Inferior parietal cortex (tissue), 1 donor: ENCODE measurements at regions not wholly inside any gene's neighbourhood (a gene's known extent, or its start where the extent isn't known, plus 50 kb on each side); places are given as distances from the start of the nearest gene placed in this dataset.

Source experiments
- DNase-seq: peaks from one replicate; pipeline ENCODE4 v3.0.0-alpha.2; 2016; ENCODE audit errors: extremely low spot score

DNA sequence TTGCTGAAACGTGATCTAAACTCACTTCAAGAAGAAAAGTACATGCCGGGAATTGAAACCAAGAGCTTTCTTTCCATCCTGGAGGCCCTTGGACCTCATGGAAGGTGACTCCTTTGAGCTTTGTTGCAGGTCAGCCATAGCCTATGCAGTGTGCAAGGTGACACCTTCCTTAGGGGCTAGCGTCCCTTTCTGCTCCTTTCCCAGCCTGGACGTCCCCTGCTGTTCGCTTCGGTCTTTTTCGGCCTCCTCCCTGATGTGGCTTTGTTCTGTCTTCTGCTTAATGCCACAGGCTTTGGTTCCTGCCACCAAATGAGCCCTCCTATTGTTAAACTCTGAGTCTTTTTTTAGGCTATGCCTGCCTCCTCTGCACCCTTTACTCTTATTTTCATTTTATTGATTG, 308.8 kb downstream of the BRINP2 start:
- DNase-seq: no peak

DNA sequence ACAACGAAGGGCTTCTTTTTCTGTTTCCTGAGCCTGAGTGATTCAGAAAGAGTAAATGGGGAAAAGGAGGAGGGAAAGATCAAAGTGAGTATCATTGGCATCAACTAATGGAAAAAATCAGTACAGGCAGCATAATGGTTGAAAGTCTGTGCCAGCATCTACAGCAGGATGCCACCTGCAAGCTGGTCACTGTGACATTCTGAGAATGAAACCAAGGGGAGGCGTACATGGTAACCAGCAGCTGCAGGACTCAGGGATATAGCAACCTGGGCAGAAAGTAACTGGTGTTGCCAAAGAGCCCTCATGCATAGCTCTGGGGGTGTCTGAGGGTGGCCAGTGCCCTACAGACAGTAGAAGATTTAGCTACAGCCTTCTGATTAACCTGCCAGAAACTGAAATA, 305.9 kb downstream of the BRINP2 start:
- no peak for DNase-seq

DNA sequence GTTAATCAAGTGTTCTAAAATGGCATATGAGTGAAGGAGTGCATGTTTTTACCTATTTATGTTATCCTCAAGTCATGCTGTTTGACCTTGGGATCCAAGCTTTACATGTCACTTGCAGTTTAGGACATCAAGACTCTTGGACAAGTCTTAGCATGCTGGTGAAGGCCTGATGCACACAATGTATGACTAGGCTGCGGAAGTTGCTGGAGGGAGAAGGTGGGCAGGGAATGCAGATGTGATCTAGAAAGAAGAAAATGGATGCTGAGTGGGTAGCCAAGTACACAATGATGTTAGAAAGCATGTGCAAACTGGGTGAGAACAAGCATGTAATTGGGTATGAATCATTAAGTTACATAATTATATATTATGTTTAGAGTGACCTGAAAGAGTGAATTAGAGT, 301.8 kb downstream of the BRINP2 start:
- no peak for DNase-seq

DNA sequence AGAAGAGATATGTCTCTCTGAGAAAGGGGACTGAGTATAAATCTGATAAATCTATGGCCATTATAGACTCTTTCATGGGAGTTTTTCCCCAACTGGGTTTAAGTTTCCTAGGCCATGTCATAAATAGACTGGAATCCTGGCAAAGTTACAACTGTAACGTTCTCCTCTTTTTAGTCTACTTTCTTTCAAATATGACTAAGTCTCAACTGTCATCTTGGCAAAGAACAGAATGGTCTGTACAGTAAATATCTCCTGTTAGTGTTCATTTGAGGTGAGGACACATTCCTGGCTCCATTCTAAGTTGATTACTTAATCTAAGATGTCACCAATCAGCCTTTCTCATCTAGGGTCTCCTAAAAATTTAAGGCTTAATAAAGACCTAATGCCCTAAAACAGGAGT, 300.5 kb downstream of the BRINP2 start:
- no peak for DNase-seq

DNA sequence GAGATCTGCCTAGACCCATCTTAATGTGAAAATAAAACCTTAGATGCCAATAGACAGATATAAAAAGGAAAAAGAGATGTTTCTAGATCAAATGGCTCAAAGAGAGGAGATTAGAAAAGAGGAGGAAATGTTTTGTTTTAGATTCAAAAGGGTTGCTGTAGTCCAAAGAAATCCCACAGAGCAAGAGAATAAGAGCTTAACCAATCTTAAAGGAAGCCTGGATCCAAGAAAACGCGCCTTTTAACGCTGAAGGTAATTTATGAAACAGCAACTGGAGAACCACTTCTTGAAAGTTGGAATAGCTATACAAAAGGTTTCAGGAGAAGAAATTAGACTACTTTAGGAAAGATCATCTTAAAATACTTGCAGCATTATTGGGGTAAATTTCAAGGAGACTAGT, 298.8 kb downstream of the BRINP2 start:
- DNase-seq: no peak

DNA sequence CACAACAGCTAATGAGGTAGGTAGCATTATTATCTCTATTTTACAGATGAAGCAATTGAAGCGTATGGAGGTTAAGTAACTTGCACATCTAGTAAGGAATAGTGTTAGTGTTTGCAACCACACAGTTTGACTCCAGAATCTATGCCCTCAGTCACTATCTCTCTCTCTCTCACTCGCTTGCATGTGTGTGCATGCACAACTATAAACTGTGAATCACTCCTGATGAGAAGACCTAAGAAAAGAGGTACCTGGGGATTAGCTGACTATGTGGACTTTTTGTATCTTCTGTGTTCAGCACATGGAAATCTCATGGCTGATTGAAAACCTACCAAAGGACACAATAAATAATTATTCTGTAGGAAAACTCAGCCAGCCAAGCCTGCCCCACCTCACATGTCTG, 295.5 kb downstream of the BRINP2 start:
- DNase-seq: no peak

DNA sequence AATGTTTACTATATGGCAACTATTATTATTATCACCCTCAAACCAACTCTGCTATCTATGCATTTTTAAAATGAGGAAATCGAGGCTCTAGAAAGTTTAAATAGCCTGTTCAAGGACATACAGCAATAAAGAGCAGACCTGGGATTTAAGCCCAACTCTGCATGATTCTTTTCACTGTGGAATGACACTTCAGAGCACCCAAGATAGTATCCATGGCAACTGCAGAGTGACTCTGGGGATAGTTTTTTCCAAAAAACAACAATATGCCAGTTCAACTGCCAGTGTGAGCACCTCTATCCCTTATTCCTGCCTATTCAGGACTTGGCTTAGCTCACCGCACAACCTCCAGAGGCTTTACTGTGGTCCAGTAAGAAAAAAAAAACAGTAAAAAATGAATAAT, 293.9 kb downstream of the BRINP2 start:
- DNase-seq: no peak

DNA sequence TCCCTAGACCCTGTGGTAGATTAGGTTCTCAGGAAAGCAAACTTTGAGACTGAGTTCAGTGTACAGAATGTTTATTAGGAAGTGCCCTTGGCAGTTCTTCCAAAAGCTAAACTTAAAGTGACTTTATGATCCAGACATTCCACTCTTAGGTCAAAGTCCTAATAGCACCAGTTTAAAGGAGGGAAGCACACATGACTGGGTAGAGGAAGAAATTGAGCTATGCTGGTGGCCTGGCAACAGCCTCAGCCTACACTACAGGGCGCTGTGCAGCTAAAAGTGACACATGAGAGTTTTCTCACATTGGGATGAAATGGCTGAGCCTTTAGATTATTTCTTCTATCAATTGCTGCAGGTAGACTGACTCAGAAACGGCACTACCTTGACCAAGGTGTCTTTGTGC, 280.4 kb downstream of the BRINP2 start:
- DNase-seq: no peak

DNA sequence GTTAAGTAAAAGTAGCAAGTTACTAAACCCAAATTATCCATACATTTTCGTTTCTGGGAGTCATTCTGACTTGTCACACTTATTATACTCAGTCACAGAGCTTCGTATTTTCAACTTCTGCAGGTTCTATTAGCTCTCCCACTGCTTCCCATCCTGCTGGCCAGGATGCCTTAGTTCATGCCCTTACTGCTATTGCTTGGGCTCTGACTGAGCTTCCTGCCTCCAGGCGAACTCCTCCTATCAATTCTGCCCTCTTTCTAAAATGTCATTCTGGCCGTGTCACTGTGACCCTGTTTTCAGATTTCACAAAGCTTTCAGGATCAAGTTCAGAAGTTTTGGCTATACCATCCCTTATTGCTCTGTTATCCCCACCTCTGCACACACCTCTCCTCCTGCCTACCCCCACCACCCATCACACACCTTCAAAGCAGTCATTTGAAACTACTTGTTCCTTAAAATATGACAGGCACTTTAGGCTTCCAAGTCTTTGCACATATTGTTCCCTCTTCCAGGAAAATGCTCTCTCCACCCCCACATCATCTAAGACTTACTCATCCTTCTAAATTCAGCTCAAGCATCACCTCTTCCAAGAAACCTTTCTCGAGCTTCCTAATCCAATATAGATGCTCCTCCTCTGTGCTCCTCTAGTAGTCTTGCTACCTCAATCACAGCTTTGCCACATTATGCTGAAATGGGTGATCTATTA, 278.0 kb downstream of the BRINP2 start:
- peak; percentile 62 for DNase-seq

DNA sequence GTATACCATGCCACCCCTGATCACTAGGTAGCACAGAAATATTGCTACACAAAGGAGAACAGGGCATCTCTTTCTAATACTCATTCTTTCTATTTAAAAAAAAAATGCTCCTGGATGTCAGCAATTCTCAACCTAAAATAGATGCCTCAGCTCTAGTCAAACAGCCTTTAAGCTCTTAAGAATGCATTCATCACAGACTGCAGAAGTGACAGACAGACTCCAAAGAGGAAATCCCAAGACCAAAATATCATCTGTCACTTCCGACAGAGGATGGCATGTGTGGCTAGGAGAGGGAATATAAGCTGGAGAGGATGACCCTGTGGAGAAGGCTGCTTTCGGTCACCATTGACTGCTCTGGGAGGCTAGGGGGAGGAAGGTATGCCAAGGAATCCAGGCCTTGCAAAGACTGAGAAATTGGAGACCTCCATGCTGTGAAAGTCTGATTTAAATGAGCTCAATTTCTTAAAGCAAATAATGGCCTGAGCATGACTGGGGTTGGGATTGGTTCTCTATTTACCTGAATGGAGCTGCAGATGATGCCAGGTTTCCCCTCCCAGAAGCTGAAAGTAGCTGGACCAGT, 277.4 kb downstream of the BRINP2 start:
- DNase-seq: no peak

DNA sequence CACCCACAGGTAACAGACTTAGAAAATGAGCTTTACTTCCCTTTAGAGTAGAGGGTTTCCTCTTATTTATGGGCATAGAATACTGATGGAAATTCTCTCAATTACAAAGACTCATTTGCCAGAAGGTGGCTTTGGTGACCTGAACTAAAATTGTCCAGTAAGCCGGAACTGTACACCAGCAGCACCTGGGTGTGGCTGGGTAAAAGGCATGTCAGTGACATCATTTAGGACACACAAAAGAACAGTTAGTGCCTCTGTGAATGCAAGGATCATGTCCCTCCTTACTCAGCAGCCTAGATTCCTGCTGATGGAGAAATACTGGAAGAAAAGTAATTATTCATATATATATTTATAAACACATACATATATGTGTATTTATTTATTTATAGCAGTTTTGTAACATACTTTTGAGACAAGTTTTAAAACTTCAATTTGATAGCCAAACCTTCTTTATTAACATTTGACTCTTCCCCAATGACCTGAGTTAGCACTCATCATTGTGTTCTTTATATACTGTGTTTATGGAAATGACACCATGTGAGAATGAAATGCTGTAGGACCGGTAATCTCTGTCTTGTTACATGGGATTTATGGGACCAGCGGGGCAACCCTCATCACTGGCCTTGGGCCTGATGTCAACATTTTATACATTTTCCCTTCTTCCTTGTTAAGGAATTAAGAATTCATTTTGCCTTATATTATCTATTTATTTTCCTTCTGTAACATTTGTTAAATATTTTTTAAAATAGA, 274.4 kb downstream of the BRINP2 start:
- DNase-seq: no peak

DNA sequence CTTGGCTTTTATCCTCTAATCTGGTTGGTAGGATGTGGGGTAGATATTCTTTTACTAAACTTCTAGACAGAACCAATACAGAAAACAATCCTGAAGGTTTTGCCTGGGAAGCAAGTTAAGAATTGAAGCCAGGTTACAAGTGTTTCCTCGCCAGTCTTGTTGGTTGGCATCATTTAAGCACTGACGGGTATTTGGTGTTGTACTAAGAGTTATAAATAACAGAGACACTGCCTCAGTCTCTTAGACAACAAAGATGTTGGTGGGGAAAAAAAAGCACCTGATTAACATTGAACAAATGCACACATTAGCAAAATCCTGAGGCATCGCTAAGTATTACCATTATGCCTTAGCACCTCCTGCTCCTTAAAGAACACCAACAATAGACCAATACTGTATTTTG, 272.2 kb downstream of the BRINP2 start:
- DNase-seq: no peak

DNA sequence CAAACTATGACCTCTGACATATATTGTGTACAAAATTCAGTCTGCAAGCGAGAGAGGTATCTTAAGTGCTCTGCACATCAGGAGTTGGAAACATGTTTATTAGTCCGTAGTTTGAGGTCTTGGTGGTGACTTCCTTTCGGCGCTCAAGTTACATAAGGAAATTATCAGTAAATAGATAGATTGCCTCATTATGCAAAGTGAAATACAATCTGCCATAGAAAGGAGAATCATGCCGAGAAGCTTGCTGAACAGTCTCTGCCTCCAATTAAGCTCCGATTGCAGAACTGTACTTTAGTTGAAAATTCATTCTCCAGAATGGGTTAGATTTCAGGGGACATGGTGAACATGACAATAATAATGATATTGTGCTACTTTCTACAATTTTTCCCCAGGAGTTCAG, 271.8 kb downstream of the BRINP2 start:
- no peak for DNase-seq

DNA sequence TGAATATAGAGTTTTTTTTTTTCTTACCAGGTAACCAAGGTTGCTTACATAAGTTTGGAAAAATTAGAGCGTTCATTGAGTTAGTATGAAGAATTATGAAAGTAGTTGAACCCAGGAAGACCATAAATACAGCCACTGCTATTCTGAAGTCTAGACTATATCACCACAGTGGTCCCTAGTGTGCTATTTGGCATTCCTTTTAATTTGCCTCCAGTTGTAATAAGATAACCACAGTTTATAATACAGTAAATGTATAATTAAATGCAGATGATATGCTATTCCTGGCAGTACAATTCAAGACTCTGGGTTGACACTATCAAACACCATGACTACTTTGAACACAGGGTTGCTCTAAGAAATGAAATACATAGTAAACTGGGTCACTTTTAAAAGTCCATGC, 270.5 kb downstream of the BRINP2 start:
- DNase-seq: no peak

DNA sequence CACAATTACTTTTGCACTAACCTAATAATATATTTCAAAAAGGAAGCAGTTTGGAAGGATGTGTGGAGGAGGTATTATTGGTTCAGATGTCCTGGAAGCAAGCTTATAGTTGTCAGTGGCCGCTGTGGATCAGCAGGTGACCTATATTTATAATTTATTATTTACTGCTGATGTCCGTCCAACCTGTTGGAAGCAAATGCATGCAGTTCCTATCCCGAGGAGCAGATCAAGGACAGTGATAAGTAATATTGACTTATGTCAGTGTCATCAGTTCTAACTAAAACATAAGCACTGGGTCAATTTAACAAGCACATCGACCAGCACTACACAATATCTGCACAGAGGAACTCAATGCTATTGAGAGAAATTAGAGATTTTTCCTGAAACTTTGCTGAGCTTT, 270.1 kb downstream of the BRINP2 start:
- DNase-seq: no peak

DNA sequence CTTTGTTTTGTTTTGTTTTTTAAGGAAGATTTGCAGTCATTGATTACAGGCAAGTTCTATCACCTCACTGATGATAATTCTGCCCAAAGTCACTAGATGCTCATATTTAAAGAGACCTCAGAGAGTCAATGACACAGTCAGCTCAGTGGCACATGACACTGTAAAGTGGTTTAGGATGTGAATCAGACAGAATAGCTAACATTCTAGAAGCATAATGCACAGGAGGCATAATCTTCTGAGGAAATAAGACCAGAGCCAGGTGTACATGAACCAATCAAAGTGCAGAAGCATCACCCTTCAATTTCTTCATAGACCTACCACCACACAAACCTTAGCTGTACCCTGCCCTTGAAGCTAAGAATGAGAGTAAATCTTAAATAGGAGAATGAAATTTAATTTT, 268.5 kb downstream of the BRINP2 start:
- DNase-seq: no peak

DNA sequence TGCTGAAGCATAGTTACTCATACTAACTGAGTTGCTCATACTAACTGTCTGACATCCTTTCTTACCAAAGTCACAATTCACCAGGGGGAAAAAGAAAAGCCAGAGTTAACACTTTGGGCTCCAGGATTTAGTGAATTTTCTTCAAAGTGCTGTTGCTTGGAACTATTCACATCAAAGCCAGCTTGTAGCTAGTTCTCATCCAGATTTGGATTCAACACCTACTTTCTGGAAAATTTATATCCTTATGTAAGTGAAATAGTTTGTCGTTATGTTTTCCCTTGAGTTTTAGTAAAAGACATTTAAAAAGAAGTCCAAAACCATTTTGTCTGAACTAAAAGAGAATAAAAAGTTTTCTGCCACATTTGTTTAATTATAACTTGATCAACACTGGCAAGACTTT, 264.6 kb downstream of the BRINP2 start:
- no peak for DNase-seq

DNA sequence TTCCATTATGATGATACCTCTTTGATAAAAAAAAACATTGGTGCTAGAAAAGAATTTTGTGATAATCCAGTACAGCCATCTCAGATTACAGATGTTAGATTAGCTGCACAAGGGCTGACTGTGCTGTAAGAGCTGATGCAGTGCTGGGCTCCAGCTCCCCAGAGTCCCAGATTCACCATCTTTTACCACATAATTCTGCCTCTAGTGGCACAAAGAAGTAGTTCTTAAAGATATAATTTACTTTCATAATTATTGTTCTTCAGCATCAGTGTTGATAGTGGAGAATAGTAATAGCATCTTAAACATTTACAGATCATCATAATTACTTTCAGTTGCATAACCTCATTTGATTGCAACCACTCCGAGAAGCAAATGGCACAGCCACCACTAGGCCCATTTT, 262.1 kb downstream of the BRINP2 start:
- DNase-seq: no peak

DNA sequence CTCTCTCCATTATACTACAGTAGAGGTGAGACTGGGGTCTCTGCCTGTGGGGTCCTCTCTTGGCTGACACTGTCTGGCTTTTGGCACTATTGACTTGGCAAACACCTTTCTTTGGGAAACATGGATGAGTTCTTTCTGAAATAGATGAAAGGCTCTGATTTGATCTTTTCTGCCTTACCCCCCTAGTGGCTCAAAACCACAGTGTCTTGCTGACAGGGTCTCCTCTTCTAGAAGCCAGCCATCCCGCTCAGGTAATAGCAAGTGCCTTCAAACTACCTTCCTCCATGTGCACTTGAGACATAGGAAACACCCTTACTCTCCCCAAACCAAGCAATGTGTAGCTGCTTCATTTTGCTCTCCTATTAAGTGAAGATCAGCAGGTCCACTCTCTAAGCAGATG, 260.4 kb downstream of the BRINP2 start:
- no peak for DNase-seq

DNA sequence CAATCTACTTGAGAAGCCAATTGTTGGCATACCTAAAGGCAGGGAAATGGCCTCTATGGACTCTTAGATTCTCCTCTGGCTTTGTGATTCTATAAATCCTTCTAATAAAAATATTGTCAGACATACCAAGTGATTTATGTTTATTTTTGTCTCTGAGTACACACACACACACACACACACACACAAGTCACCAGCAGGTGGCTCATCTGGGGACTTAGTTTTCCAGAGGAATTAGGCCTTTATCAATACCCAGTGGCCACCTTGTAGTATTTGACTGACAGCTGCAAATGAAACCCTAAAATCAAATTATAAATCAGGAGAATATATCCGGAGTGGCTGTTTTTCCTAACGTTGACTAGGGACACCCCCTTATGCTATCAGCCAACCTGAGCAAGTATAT, 258.5 kb downstream of the BRINP2 start:
- DNase-seq: no peak

DNA sequence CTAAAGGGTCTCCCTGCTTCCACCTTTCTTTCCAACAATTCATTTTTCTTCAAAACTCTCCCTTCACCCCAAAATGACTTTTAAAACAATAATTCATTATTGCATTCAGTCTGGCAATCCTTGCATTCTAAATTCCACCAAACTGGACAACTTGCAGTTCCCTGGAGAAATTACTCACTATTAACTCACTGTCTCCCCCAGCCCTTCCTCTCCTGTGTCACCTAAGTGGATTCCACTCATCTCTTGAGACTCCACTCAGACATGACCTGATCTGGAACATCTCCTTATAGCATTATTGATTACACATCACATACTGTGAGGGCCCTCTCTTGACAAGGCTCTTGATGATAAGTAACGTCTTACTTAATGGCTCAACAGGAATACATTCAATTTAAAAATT, 257.1 kb downstream of the BRINP2 start:
- DNase-seq: no peak

DNA sequence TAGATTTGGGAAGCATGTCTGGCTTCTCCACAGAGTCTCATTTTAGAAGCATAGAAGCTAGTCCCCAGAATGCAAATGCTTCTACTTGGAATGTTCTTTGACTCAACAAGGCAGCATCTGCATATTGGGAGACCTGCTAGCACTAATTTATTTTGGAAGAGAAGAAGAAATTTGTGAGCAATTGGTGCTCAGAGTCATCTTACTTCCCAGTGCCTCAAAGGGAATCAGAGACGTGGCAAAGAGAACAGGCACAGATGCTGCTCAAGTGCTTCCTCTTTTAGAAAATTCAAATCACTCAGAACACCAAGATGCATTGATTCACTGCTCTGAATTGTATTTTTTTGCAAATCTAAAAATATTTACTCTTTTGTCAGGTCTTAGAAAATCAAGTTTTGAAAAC, 255.7 kb downstream of the BRINP2 start:
- peak; percentile 49 for DNase-seq

DNA sequence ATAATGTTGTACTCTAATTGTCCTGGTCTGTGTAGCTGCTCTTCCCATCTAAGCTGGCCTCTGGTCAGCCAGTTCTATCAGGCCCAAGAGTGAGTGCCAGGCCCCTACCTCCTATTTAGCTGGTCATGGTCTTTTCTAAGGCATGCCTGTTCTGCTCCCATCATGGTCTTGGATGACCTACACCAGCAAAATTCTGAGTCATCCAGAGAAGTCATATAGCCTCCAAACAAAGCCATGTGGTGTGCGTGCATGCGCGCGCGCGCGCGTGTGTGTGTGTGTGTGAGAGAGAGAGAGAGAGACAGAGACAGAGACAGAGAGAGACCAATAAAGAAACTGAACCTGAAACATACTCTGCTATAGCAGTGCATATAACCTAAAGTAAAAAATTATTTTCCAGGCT, 254.4 kb downstream of the BRINP2 start:
- no peak for DNase-seq
